Fibroblast of lung (primary cell): ENCODE measurements at regions not wholly inside any gene's neighbourhood (a gene's known extent, or its start where the extent isn't known, plus 50 kb on each side); places are given as distances from the start of the nearest gene placed in this dataset.
"Not testable (repeated sequence)": the region's sequence is repeated elsewhere in the genome, so short reads cannot be mapped to it uniquely, and the experiment has no call there.

Experiments used
- DNase-seq, 2 donors: peaks; one replicate each; pipeline versions ENCODE4 v3.0.0 to v3.0.0-alpha.2; 2010; ENCODE audit warnings: low read depth in 2 of 2
- H2AFZ ChIP-seq: 2 replicates; pipeline ENCODE4 v1.5.1; 2012; ENCODE audit warnings: low read length, control low read depth, inconsistent platforms
- H3K27ac ChIP-seq: 2 replicates; pipeline ENCODE4 v1.5.1; 2011; ENCODE audit warnings: low read length, control low read depth; ENCODE audit not compliant: insufficient read depth
- H3K27me3 ChIP-seq: 2 replicates; pipeline ENCODE4 v1.5.1; 2011; ENCODE audit warnings: mild to moderate bottlenecking, low read length; ENCODE audit not compliant: control insufficient read depth, insufficient read depth
- H3K36me3 ChIP-seq: 2 replicates; pipeline ENCODE4 v1.5.1; 2011; ENCODE audit warnings: low read length; ENCODE audit not compliant: control insufficient read depth, insufficient read depth
- H3K4me1 ChIP-seq: 2 replicates; pipeline ENCODE4 v1.5.1; 2011; ENCODE audit warnings: low read length; ENCODE audit not compliant: control insufficient read depth, insufficient read depth; ENCODE audit errors: extremely low read depth
- H3K4me2 ChIP-seq: 2 replicates; pipeline ENCODE4 v1.5.1; 2011; ENCODE audit warnings: low read length, control low read depth; ENCODE audit not compliant: insufficient read depth; ENCODE audit errors: extremely low read depth
- H3K4me3 ChIP-seq, 4 experiments: fragments of 200-600 bp in 1 of 4; sonication (generic) in 1 of 4; replicated peaks in 1 of 4; 2 replicates each; pipeline ENCODE4 v1.5.1; 2011 to 2016; ENCODE audit warnings: low read length in 4 of 4, low read depth in 3 of 4, mild to moderate bottlenecking in 3 of 4, control low read depth in 2 of 4, inconsistent platforms in 1 of 4, mixed read lengths in 1 of 4; ENCODE audit not compliant: insufficient read depth in 1 of 4; ENCODE audit errors: control extremely low read depth in 1 of 4
- H3K79me2 ChIP-seq: 2 replicates; pipeline ENCODE4 v1.5.1; 2012; ENCODE audit warnings: mild to moderate bottlenecking, low read length, inconsistent platforms; ENCODE audit not compliant: control insufficient read depth, insufficient read depth
- H3K9ac ChIP-seq: 2 replicates; pipeline ENCODE4 v1.5.1; 2011; ENCODE audit warnings: mild to moderate bottlenecking, low read length, control low read depth; ENCODE audit not compliant: insufficient read depth
- H3K9me3 ChIP-seq: 2 replicates; pipeline ENCODE4 v1.5.1; 2012; ENCODE audit warnings: low read depth, low read length; ENCODE audit not compliant: control insufficient read depth, insufficient read depth
- H4K20me1 ChIP-seq: 2 replicates; pipeline ENCODE4 v1.5.1; 2011; ENCODE audit warnings: low read length; ENCODE audit not compliant: control insufficient read depth, insufficient read depth; ENCODE audit errors: extremely low read depth
- EZH2 ChIP-seq: IDR thresholded peaks from 2 replicates; pipeline ENCODE4 v1.5.1; 2012; ENCODE audit warnings: low read length, control low read depth, mild to moderate bottlenecking; ENCODE audit errors: missing control alignments
- TF ChIP-seq, protein P1 (sequence below), 2 donors: IDR thresholded peaks in 1 of 2; conservative IDR thresholded peaks in 1 of 2; 1 replicate in 1 of 2; 2 replicates in 1 of 2; pipeline ENCODE4 v1.5.1; 2011 to 2012; ENCODE audit warnings: low read length in 2 of 2, control low read depth in 1 of 2, inconsistent platforms in 1 of 2, low read depth in 1 of 2, mild to moderate bottlenecking in 1 of 2

DNA sequence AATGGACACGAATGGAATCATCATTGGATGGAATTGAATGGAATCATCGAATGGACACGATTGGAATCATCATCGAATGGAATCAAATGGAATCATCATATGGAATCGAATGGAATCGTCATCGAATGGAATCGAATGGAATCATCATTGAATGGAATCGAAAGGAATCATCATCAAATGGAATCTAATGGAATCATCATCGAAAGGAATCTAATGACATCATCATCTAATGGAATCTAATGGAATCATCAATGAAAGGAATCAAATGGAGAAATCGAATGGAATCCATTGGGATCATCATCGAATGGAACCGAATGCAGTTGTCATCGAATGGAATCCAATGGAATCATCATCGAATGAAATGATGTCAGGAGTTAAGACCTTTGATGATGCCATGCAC, 154.9 kb downstream of the SHCBP1 start:
- no peak for DNase-seq
- Histone ChIP-seq H4K20me1 (no peaks in the 10 kb centered on the region), H3K9ac (no peak overlapping the region), H3K9me3 (no peaks in the 10 kb centered on the region), H3K4me2 (no peak overlapping the region), H3K36me3 (no peaks in the 10 kb centered on the region), H3K79me2 (no peaks in the 10 kb centered on the region), H3K27ac (no peak overlapping the region), H3K27me3 (no peaks in the 10 kb centered on the region), H3K4me3 (no peak overlapping the region), H2AFZ (no peak overlapping the region), H3K4me1 (no peaks in the 10 kb centered on the region)
- TF ChIP-seq EZH2 = no peak
- TF ChIP-seq, protein P1, sequence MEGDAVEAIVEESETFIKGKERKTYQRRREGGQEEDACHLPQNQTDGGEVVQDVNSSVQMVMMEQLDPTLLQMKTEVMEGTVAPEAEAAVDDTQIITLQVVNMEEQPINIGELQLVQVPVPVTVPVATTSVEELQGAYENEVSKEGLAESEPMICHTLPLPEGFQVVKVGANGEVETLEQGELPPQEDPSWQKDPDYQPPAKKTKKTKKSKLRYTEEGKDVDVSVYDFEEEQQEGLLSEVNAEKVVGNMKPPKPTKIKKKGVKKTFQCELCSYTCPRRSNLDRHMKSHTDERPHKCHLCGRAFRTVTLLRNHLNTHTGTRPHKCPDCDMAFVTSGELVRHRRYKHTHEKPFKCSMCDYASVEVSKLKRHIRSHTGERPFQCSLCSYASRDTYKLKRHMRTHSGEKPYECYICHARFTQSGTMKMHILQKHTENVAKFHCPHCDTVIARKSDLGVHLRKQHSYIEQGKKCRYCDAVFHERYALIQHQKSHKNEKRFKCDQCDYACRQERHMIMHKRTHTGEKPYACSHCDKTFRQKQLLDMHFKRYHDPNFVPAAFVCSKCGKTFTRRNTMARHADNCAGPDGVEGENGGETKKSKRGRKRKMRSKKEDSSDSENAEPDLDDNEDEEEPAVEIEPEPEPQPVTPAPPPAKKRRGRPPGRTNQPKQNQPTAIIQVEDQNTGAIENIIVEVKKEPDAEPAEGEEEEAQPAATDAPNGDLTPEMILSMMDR (conservative IDR thresholded peaks at IDR 0.05 in 1 of 2, IDR thresholded peaks at IDR 0.05 in 1 of 2; ENCODE audit: low read depth in 1 of 2, low read length in 2 of 2) = no peak

DNA sequence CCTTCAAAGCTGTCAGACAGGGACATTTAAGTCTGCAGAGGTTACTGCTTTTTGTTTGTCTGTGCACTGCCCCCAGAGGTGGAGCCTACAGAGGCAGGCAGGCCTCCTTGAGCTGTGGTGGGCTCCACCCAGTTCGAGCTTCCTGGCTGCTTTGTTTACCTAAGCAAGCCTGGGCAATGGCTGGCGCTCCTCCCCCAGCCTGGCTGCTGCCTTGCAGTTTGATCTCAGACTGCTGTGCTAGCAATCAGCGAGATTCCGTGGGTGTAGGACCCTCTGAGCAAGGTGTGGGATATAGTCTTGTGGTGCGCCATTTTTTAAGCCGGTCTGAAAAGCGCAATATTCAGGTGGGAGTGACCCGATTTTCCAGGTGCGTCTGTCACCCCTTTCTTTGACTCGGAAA, 166.4 kb downstream of the SHCBP1 start:
- H3K27me3 ChIP-seq, H4K20me1 ChIP-seq: not testable (repeated sequence)

DNA sequence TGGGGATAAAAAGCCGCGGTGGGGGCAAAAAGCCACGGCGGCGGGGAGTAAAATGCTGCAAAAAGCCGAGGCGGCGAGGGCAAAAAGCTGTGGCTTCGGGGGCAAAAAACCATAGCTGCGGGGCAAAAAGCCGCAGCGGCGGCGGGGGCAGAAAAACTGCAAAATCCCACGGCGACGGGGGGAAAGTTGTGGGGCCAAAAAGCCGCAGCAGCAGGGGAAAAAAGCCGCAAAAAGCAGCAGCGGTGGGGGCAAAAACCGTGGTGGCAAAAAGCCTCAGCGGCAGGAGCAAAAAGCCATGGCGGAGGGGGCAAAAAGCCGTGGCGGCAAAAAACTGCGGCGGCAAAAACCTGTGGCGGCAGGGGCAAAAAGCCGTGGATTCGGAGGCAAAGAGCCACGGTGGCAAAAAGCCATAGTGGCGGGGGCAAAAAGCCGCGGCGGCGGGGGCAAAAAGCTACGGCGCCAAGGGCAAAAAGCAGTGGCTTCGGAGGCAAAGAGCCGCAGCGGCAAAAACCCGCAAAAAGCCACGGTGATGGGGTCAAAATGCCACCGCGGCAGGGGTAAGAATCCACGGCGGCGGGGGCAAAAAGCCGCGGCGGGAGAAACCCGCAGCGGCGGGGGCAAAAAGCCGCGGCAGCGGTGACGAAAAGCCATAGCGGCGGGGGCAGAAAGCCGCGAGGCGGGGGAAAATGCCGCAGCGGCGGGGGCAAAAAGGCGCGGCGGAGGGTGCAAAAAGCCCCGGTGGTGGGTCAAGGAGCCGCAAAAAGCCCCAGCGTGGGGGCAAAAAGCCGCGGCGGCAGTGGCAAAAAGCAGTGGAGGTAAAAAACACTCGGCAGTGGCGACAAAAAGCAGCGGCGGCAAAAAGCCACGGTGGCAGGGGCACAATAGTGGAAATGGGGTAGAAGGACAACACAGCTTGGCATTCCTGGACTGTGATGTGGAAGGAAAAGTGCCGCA, 192.8 kb downstream of the SHCBP1 start:
- H3K9ac ChIP-seq = no peak overlapping the region
- no peak overlapping the region for H3K27ac ChIP-seq
- no peaks in the 10 kb centered on the region for H3K9me3 ChIP-seq
- TF ChIP-seq EZH2 = no peak
- TF ChIP-seq, protein P1 (conservative IDR thresholded peaks at IDR 0.05 in 1 of 2, IDR thresholded peaks at IDR 0.05 in 1 of 2; ENCODE audit: low read depth in 1 of 2, low read length in 2 of 2) = no peak
- no peaks in the 10 kb centered on the region for H3K4me1 ChIP-seq
- no peak overlapping the region for H2AFZ ChIP-seq
- H3K79me2 ChIP-seq = no peaks in the 10 kb centered on the region
- no peaks in the 10 kb centered on the region for H4K20me1 ChIP-seq
- no peaks in the 10 kb centered on the region for H3K36me3 ChIP-seq
- DNase-seq = no peak
- no peak overlapping the region for H3K4me2 ChIP-seq
- H3K4me3 ChIP-seq = no peak overlapping the region
- H3K27me3 ChIP-seq = no peaks in the 10 kb centered on the region

More for the DNA sequence above, 166.4 kb downstream of the SHCBP1 start:
- not testable (repeated sequence) for H3K4me1 ChIP-seq, H3K79me2 ChIP-seq, H3K4me2 ChIP-seq, H2AFZ ChIP-seq, DNase-seq, H3K9me3 ChIP-seq, H3K36me3 ChIP-seq, H3K4me3 ChIP-seq, H3K27ac ChIP-seq, H3K9ac ChIP-seq
